BLaER1 (cell line): ENCODE measurements at regions not wholly inside any gene's neighbourhood (a gene's known extent, or its start where the extent isn't known, plus 50 kb on each side); places are given as distances from the start of the nearest gene placed in this dataset.

Source experiments
- H3K27ac ChIP-seq: shearing (Covaris generic); formaldehyde crosslinking; 2 replicates; pipeline ENCODE4 v1.8.1; 2022
- H3K27me3 ChIP-seq: shearing (Covaris generic); formaldehyde crosslinking; 2 replicates; pipeline ENCODE4 v1.8.1; 2022
- H3K36me3 ChIP-seq: shearing (Covaris generic); formaldehyde crosslinking; 2 replicates; pipeline ENCODE4 v1.8.1; 2022
- H3K4me1 ChIP-seq: shearing (Covaris generic); formaldehyde crosslinking; 2 replicates; pipeline ENCODE4 v1.8.1; 2022
- H3K4me2 ChIP-seq: shearing (Covaris generic); formaldehyde crosslinking; 2 replicates; pipeline ENCODE4 v1.8.1; 2022
- H3K4me3 ChIP-seq: shearing (Covaris generic); formaldehyde crosslinking; 2 replicates; pipeline ENCODE4 v1.8.1; 2022
- H3K9ac ChIP-seq: shearing (Covaris generic); formaldehyde crosslinking; 2 replicates; pipeline ENCODE4 v1.8.1; 2022
- H3K9me3 ChIP-seq: shearing (Covaris generic); formaldehyde crosslinking; 2 replicates; pipeline ENCODE4 v1.8.1; 2022
- H4K20me1 ChIP-seq: shearing (Covaris generic); formaldehyde crosslinking; 2 replicates; pipeline ENCODE4 v1.8.1; 2022
- Cebpa-rat ChIP-seq: shearing (Covaris generic); IDR thresholded peaks from 2 replicates; pipeline ENCODE4 v1.8.1; 2022

- no peaks in the 10 kb centered on the region for H3K27me3 ChIP-seq
- peak overlapping the region; percentile 86; the same call in 1 of the 2 replicates for H3K27ac ChIP-seq
- peaks cover 29% of the 10 kb centered on the region for H3K4me1 ChIP-seq
- TF ChIP-seq Cebpa-rat, result no peak
- H3K9me3 ChIP-seq, result no peaks in the 10 kb centered on the region
- peak overlapping the region; percentile 86 for H3K4me2 ChIP-seq
- H3K9ac ChIP-seq, result no peak overlapping the region
- H4K20me1 ChIP-seq, result no peaks in the 10 kb centered on the region
- H3K36me3 ChIP-seq, result no peaks in the 10 kb centered on the region
- no peak overlapping the region for H3K4me3 ChIP-seq
Observed at GRCh38 chr7:25495342-25496250, 267.3 kb upstream of the NPVF start.

- Histone ChIP-seq H3K36me3 (no peaks in the 10 kb centered on the region), H3K27ac (peak overlapping the region; percentile 86), H3K9me3 (no peaks in the 10 kb centered on the region), H3K4me3 (peak overlapping the region; percentile 48), H3K9ac (peak overlapping the region; percentile 75), H3K4me1 (peaks cover 29% of the 10 kb centered on the region), H3K27me3 (no peaks in the 10 kb centered on the region), H4K20me1 (no peaks in the 10 kb centered on the region), H3K4me2 (peak overlapping the region; percentile 86)
- TF ChIP-seq Cebpa-rat, result no peak
Observed at GRCh38 chr7:25496476-25497368, 268.4 kb upstream of the NPVF start.

GRCh38 chr7:25500393-25500921 lies 272.2 kb upstream of the NPVF start:
- H3K27me3 ChIP-seq, result no peaks in the 10 kb centered on the region
- H3K4me3 ChIP-seq, result no peak overlapping the region
- no peak overlapping the region for H3K4me2 ChIP-seq
- H3K27ac ChIP-seq, result no peak overlapping the region
- no peak overlapping the region for H3K9ac ChIP-seq
- no peaks in the 10 kb centered on the region for H3K36me3 ChIP-seq
- H3K4me1 ChIP-seq, result peaks cover 32% of the 10 kb centered on the region
- no peaks in the 10 kb centered on the region for H4K20me1 ChIP-seq
- H3K9me3 ChIP-seq, result no peaks in the 10 kb centered on the region
- no peak for TF ChIP-seq Cebpa-rat

- no peaks in the 10 kb centered on the region for H4K20me1 ChIP-seq
- H3K27ac ChIP-seq, result no peak overlapping the region
- H3K27me3 ChIP-seq, result no peaks in the 10 kb centered on the region
- no peak overlapping the region for H3K9ac ChIP-seq
- H3K9me3 ChIP-seq, result 0 out of 2 replicates have a peak, but pooled peaks cover 4% of the 10 kb centered on the region
- H3K4me3 ChIP-seq, result no peak overlapping the region
- peaks cover 11% of the 10 kb centered on the region for H3K4me1 ChIP-seq
- H3K36me3 ChIP-seq, result no peaks in the 10 kb centered on the region
- TF ChIP-seq Cebpa-rat, result no peak
- H3K4me2 ChIP-seq, result peak overlapping the region; percentile 10; the same call in 1 of the 2 replicates
Observed at GRCh38 chr7:25503306-25503705, 275.0 kb upstream of the NPVF start.

GRCh38 chr7:25512061-25512687 lies 283.9 kb upstream of the NPVF start:
- no peak overlapping the region for H3K9ac ChIP-seq
- no peak for TF ChIP-seq Cebpa-rat
- H3K27me3 ChIP-seq, result no peaks in the 10 kb centered on the region
- H3K4me3 ChIP-seq, result no peak overlapping the region
- H3K4me2 ChIP-seq, result no peak overlapping the region
- H3K27ac ChIP-seq, result no peak overlapping the region
- no peaks in the 10 kb centered on the region for H3K4me1 ChIP-seq
- 0 out of 2 replicates have a peak, but pooled peaks cover 13% of the 10 kb centered on the region for H3K9me3 ChIP-seq
- no peaks in the 10 kb centered on the region for H3K36me3 ChIP-seq
- H4K20me1 ChIP-seq, result no peaks in the 10 kb centered on the region

GRCh38 chr7:25515633-25516275 lies 287.5 kb upstream of the NPVF start:
- Histone ChIP-seq H3K36me3 (no peaks in the 10 kb centered on the region), H3K4me1 (peaks cover 32% of the 10 kb centered on the region), H3K27ac (no peak overlapping the region), H3K4me3 (no peak overlapping the region), H3K9ac (no peak overlapping the region), H3K9me3 (no peaks in the 10 kb centered on the region), H3K4me2 (no peak overlapping the region), H3K27me3 (no peaks in the 10 kb centered on the region), H4K20me1 (no peaks in the 10 kb centered on the region)
- no peak for TF ChIP-seq Cebpa-rat

- H3K9me3 ChIP-seq, result no peaks in the 10 kb centered on the region
- no peak overlapping the region for H3K4me3 ChIP-seq
- H3K9ac ChIP-seq, result no peak overlapping the region
- no peak for TF ChIP-seq Cebpa-rat
- H3K4me1 ChIP-seq, result peaks cover 54% of the 10 kb centered on the region
- 0 out of 2 replicates have a peak overlapping the region, but pooled peaks have one; percentile 0 for H3K27ac ChIP-seq
- H4K20me1 ChIP-seq, result no peaks in the 10 kb centered on the region
- H3K36me3 ChIP-seq, result no peaks in the 10 kb centered on the region
- no peaks in the 10 kb centered on the region for H3K27me3 ChIP-seq
- no peak overlapping the region for H3K4me2 ChIP-seq
Observed at GRCh38 chr7:25517906-25518305, 289.6 kb upstream of the NPVF start.

- Histone ChIP-seq H3K36me3 (no peaks in the 10 kb centered on the region), H3K9ac (no peak overlapping the region), H3K27me3 (no peaks in the 10 kb centered on the region), H3K4me3 (no peak overlapping the region), H3K4me2 (peak overlapping the region; percentile 72), H3K4me1 (peaks cover 67% of the 10 kb centered on the region), H4K20me1 (no peaks in the 10 kb centered on the region), H3K9me3 (peaks cover 4% of the 10 kb centered on the region; the same call in 1 of the 2 replicates), H3K27ac (peak overlapping the region; percentile 45)
- no peak for TF ChIP-seq Cebpa-rat
Observed at GRCh38 chr7:25520017-25520416, 291.7 kb upstream of the NPVF start.

- Histone ChIP-seq H3K9ac (no peak overlapping the region), H3K36me3 (no peaks in the 10 kb centered on the region), H3K27me3 (no peaks in the 10 kb centered on the region), H3K27ac (peak overlapping the region; percentile 45), H3K4me3 (no peak overlapping the region), H3K9me3 (peaks cover 4% of the 10 kb centered on the region; the same call in 1 of the 2 replicates), H3K4me2 (peak overlapping the region; percentile 72), H3K4me1 (peaks cover 72% of the 10 kb centered on the region), H4K20me1 (no peaks in the 10 kb centered on the region)
- no peak for TF ChIP-seq Cebpa-rat
Observed at GRCh38 chr7:25520516-25520915, 292.2 kb upstream of the NPVF start.
